Activated B cell treated with CpG ODN at 0.5 μM for 24 hours (primary cell): ENCODE measurements at regions not wholly inside any gene's neighbourhood (a gene's known extent, or its start where the extent isn't known, plus 50 kb on each side); places are given as distances from the start of the nearest gene placed in this dataset.

Experiments used
- ATAC-seq: fragments of 200-7000 bp; cut with Tn5 transposase; one replicate; pipeline ENCODE4 v1.10.0; 2021; ENCODE audit warnings: low read depth, mild to moderate bottlenecking, moderate library complexity
- CTCF ChIA-PET: fragments of 350-600 bp; sonication (Branson Sonifier 250); formaldehyde crosslinking; loops from one replicate; lab custom pipeline; 2021; ENCODE audit warnings: antibody characterized with exemption; lab: Charles Lee
- POLR2A ChIA-PET: fragments of 350-600 bp; sonication (Branson Sonifier 250); formaldehyde crosslinking; loops from one replicate; lab custom pipeline; 2021; ENCODE audit warnings: antibody characterized with exemption; lab: Charles Lee
- DNase-seq: peaks from one replicate; pipeline ENCODE4 v3.0.0; 2022
- H3K27ac Mint-ChIP-seq: one replicate; pipeline ENCODE4 v1.8.0; 2020; ENCODE audit warnings: mixed read lengths
- H3K27me3 Mint-ChIP-seq: one replicate; pipeline ENCODE4 v1.8.0; 2021; ENCODE audit warnings: mixed read lengths
- H3K36me3 Mint-ChIP-seq: one replicate; pipeline ENCODE4 v1.8.0; 2021; ENCODE audit warnings: low read depth, mixed read lengths
- H3K4me1 Mint-ChIP-seq: one replicate; pipeline ENCODE4 v1.8.0; 2021; ENCODE audit warnings: mixed read lengths
- H3K4me3 Mint-ChIP-seq: one replicate; pipeline ENCODE4 v1.8.0; 2020; ENCODE audit warnings: mild to moderate bottlenecking, mixed read lengths
- H3K9me3 Mint-ChIP-seq: one replicate; pipeline ENCODE4 v1.8.0; 2020; ENCODE audit warnings: mixed read lengths
- CTCF ChIP-seq: fragments of 200-600 bp; IDR thresholded peaks from one replicate; pipeline ENCODE4 v1.8.0; 2022; ENCODE audit warnings: antibody characterized with exemption, mild to moderate bottlenecking
- intact Hi-C: fragments of 100-400 bp; cut with micrococcal nuclease; formaldehyde crosslinking; loops from one replicate; pipeline ENCODE4 v1.15.1; 2024

DNA sequence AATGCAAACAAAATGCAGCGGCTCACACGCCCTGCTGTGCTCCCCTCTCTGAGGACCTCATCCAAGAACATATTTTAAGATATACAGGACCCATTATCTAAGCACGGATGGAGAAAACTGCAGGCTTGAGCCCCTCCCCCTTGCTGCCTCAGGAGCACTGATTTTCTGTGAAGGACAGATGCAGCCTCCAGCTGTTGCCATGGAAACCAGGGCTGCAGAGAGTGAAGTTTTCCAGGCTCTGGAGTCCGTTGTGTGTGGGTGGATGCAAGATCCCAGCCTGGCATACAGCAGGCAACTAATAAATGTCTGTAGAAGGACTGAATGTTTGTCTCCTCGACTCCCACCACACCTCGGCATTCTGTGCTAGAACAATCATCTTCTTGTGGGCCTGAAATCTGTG is 105.6 kb upstream of the PEG3 start:
- TF ChIP-seq CTCF: no peak
- DNase-seq (no peak), ATAC-seq (no peak)
- no peaks in the 10 kb centered on the region for H3K36me3 Mint-ChIP-seq
- H3K9me3 Mint-ChIP-seq: peaks cover 27% of the 10 kb centered on the region
- H3K27ac Mint-ChIP-seq: no peak overlapping the region
- H3K4me1 Mint-ChIP-seq: no peaks in the 10 kb centered on the region
- CTCF ChIA-PET: no interaction called here
- no peak overlapping the region for H3K4me3 Mint-ChIP-seq
- POLR2A ChIA-PET: no interaction called here
- intact Hi-C loops: no loop called here
- peaks cover 4% of the 10 kb centered on the region for H3K27me3 Mint-ChIP-seq

DNA sequence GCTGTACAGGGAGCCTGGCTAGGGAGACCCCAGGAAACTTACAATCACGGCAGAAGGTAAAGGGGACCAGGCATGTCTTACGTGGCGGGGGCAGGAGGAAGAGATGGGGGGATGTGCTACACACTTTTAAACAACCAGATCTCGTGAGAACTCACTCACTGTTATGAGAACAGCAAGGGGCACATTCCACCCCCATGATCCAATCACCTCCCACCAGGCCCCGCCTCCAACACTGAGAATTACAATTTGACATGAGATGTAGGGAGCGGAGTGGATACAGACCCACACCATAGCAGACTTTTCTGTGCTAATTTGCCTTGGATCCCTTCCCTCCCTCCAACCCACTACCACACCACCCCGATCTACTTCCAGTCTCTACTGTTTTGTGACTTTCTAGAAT is 106.7 kb upstream of the PEG3 start:
- no peak for DNase-seq
- intact Hi-C loops: no loop called here
- H3K27ac Mint-ChIP-seq: no peak overlapping the region
- CTCF ChIA-PET: no interaction called here
- no peaks in the 10 kb centered on the region for H3K4me1 Mint-ChIP-seq
- POLR2A ChIA-PET: no interaction called here
- peaks cover 4% of the 10 kb centered on the region for H3K27me3 Mint-ChIP-seq
- peaks cover 26% of the 10 kb centered on the region for H3K9me3 Mint-ChIP-seq
- H3K36me3 Mint-ChIP-seq: no peaks in the 10 kb centered on the region
- H3K4me3 Mint-ChIP-seq: no peak overlapping the region
- no peak for ATAC-seq
- TF ChIP-seq CTCF: no peak

- ChIA-PET CTCF (no interaction called here), POLR2A (no interaction called here)
- Mint-ChIP-seq H3K4me1 (no peaks in the 10 kb centered on the region), H3K36me3 (no peaks in the 10 kb centered on the region), H3K4me3 (no peak overlapping the region), H3K9me3 (peaks cover 21% of the 10 kb centered on the region), H3K27ac (no peak overlapping the region), H3K27me3 (no peaks in the 10 kb centered on the region)
- TF ChIP-seq CTCF: no peak
- no peak for DNase-seq
- ATAC-seq: no peak
- intact Hi-C loops: no loop called here
Observed at GRCh38 chr19:56949626-56950025, 109.1 kb upstream of the PEG3 start.

DNA sequence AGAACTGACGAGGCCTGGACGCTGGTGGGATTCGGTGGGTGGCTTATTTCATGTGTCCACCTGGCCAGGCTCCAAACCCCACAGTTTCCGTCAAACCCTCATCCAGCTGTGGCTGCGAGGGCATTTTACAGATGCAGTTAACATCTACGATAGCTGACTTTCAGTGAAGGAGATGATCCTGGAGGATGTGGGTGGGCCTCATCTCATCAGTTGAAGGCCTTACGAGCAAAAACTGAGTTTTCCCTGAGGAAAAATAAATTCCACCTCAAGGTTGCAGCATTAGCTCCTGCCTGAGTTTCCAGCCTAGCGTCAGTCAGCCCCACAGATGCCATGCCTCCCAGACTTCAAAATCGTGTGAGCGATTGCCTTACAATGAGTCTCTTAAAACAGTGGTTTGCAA is 111.1 kb upstream of the PEG3 start:
- no peak overlapping the region for H3K4me3 Mint-ChIP-seq
- POLR2A ChIA-PET: no interaction called here

GRCh38 chr19:56953470-56953869 is 112.9 kb upstream of the PEG3 start:
- peaks cover 25% of the 10 kb centered on the region for H3K9me3 Mint-ChIP-seq
- POLR2A ChIA-PET: no interaction called here
- H3K36me3 Mint-ChIP-seq: no peaks in the 10 kb centered on the region

More for the DNA sequence above, 111.1 kb upstream of the PEG3 start:
- Mint-ChIP-seq H3K9me3 (peaks cover 28% of the 10 kb centered on the region), H3K4me1 (no peaks in the 10 kb centered on the region), H3K27me3 (no peaks in the 10 kb centered on the region), H3K27ac (no peak overlapping the region), H3K36me3 (no peaks in the 10 kb centered on the region)
- no peak for DNase-seq
- TF ChIP-seq CTCF: no peak
- ATAC-seq: no peak
- intact Hi-C loops: no loop called here
- CTCF ChIA-PET: no interaction called here

More at GRCh38 chr19:56953470-56953869, 112.9 kb upstream of the PEG3 start:
- CTCF ChIA-PET: no interaction called here
- no peak overlapping the region for H3K27ac Mint-ChIP-seq
- ATAC-seq (no peak), DNase-seq (no peak)
- intact Hi-C loops: no loop called here
- TF ChIP-seq CTCF: no peak
- H3K4me1 Mint-ChIP-seq: no peaks in the 10 kb centered on the region
- H3K27me3 Mint-ChIP-seq: no peaks in the 10 kb centered on the region
- no peak overlapping the region for H3K4me3 Mint-ChIP-seq
